Mucosa of descending colon (tissue), 3 donors: ENCODE measurements at regions not wholly inside any gene's neighbourhood (a gene's known extent, or its start where the extent isn't known, plus 50 kb on each side); places are given as distances from the start of the nearest gene placed in this dataset.

Source experiments
- ATAC-seq: fragments of 200-7000 bp; cut with Tn5 transposase; one replicate; pipeline ENCODE4 v1.9.1; 2020; ENCODE audit warnings: mild to moderate bottlenecking, moderate library complexity
- DNase-seq, 3 donors: peaks; one replicate each; pipeline ENCODE4 v3.0.0-alpha.2; 2020
- H3K36me3 ChIP-seq: fragments of 200-600 bp; one replicate; pipeline ENCODE4 v1.8.0; 2021; ENCODE audit warnings: low read depth, mild to moderate bottlenecking
- H3K4me1 ChIP-seq: fragments of 200-600 bp; one replicate; pipeline ENCODE4 v1.8.0; 2021; ENCODE audit warnings: low read depth, mild to moderate bottlenecking
- H3K4me3 ChIP-seq: fragments of 200-600 bp; one replicate; pipeline ENCODE4 v1.8.0; 2021; ENCODE audit warnings: mild to moderate bottlenecking
- H3K9me3 ChIP-seq: fragments of 200-600 bp; one replicate; pipeline ENCODE4 v1.8.0; 2021; ENCODE audit warnings: mild to moderate bottlenecking
- CTCF ChIP-seq: fragments of 200-600 bp; IDR thresholded peaks from one replicate; pipeline ENCODE4 v1.8.0; 2022; ENCODE audit warnings: antibody characterized with exemption, mild to moderate bottlenecking
- intact Hi-C, 2 donors: fragments of 100-400 bp; cut with DNase I in 1 of 2; cut with micrococcal nuclease in 1 of 2; formaldehyde crosslinking; loops; one replicate each; pipeline versions ENCODE4 v1.11.0 to v1.11.1; 2022; cut with DNase I, micrococcal nuclease
- donor health status: DM: no; HTN: no; CAD: no; lungs with moderate emphysema.
- donor health status: DM: no; HTN: no; CAD: no.
- donor health status: DM: no; HTN: yes; CAD: no.

GRCh38 chr5:176725521-176726280, 78.4 kb downstream of the TSPAN17 start:
- intact Hi-C loops: no loop called here
- no peak for ATAC-seq

GRCh38 chr5:176726746-176727527, 79.7 kb downstream of the TSPAN17 start:
- DNase-seq (no peak), ATAC-seq (no peak)
- Histone ChIP-seq H3K4me1 (no peaks in the 10 kb centered on the region), H3K4me3 (no peak overlapping the region), H3K36me3 (no peaks in the 10 kb centered on the region), H3K9me3 (no peaks in the 10 kb centered on the region)
- TF ChIP-seq CTCF: no peak
- intact Hi-C loops: no loop called here

More at GRCh38 chr5:176725521-176726280, 78.4 kb downstream of the TSPAN17 start:
- Histone ChIP-seq H3K9me3 (no peaks in the 10 kb centered on the region), H3K36me3 (no peaks in the 10 kb centered on the region), H3K4me1 (no peaks in the 10 kb centered on the region), H3K4me3 (no peak overlapping the region)
- DNase-seq: no peak
- TF ChIP-seq CTCF: no peak

GRCh38 chr5:176727528-176727900, 80.2 kb downstream of the TSPAN17 start:
- Histone ChIP-seq H3K4me3 (no peak overlapping the region), H3K4me1 (no peaks in the 10 kb centered on the region), H3K36me3 (no peaks in the 10 kb centered on the region), H3K9me3 (no peaks in the 10 kb centered on the region)
- intact Hi-C loops: no loop called here
- no peak for TF ChIP-seq CTCF
- DNase-seq (no peak), ATAC-seq (no peak)

- DNase-seq (no peak), ATAC-seq (no peak)
- intact Hi-C loops: no loop called here
- TF ChIP-seq CTCF: no peak
- H3K4me1 ChIP-seq: no peaks in the 10 kb centered on the region
- no peaks in the 10 kb centered on the region for H3K9me3 ChIP-seq
- no peak overlapping the region for H3K4me3 ChIP-seq
- H3K36me3 ChIP-seq: no peaks in the 10 kb centered on the region
Measured at GRCh38 chr5:176727983-176728675, 80.8 kb downstream of the TSPAN17 start.

GRCh38 chr5:176728831-176729251, 81.5 kb upstream of the UNC5A start:
- TF ChIP-seq CTCF: no peak
- Histone ChIP-seq H3K4me1 (no peaks in the 10 kb centered on the region), H3K9me3 (no peaks in the 10 kb centered on the region), H3K36me3 (no peaks in the 10 kb centered on the region), H3K4me3 (no peak overlapping the region)
- intact Hi-C loops: no loop called here
- DNase-seq: no peak
- no peak for ATAC-seq
